Dendritic cell treated with granulocyte-macrophage colony-stimulating factor and Interleukin-4, amounts not matched to agents 40 ng/mL and 50 ng/mL, for 4 days (primary cell): ENCODE measurements at regions not wholly inside any gene's neighbourhood (a gene's known extent, or its start where the extent isn't known, plus 50 kb on each side); places are given as distances from the start of the nearest gene placed in this dataset.
"Not testable (repeated sequence)": the region's sequence is repeated elsewhere in the genome, so short reads cannot be mapped to it uniquely, and the experiment has no call there.

Experiments
- H3K27ac Mint-ChIP-seq: one replicate; pipeline ENCODE4 v1.8.0; 2022; ENCODE audit warnings: mild to moderate bottlenecking, mixed read lengths
- H3K27me3 Mint-ChIP-seq: one replicate; pipeline ENCODE4 v1.8.0; 2022; ENCODE audit warnings: mild to moderate bottlenecking, mixed read lengths
- H3K36me3 Mint-ChIP-seq: one replicate; pipeline ENCODE4 v1.8.0; 2022; ENCODE audit warnings: low read depth, mixed read lengths
- H3K4me1 Mint-ChIP-seq: one replicate; pipeline ENCODE4 v1.8.0; 2022; ENCODE audit warnings: low read depth, mixed read lengths
- H3K4me3 Mint-ChIP-seq: one replicate; pipeline ENCODE4 v1.8.0; 2022; ENCODE audit warnings: mild to moderate bottlenecking, moderate library complexity, mixed read lengths
- H3K9me3 Mint-ChIP-seq: one replicate; pipeline ENCODE4 v1.8.0; 2022; ENCODE audit warnings: mixed read lengths
- intact Hi-C: fragments of 100-400 bp; cut with micrococcal nuclease; formaldehyde crosslinking; loops from one replicate; pipeline ENCODE4 v1.15.0; 2022

GRCh38 chr16:87048038-87048729 lies 269.0 kb downstream of the C16orf95 start:
- intact Hi-C loops = no loop called here
- Mint-ChIP-seq H3K27me3 (peaks cover 53% of the 10 kb centered on the region), H3K27ac (no peak overlapping the region), H3K9me3 (no peaks in the 10 kb centered on the region), H3K36me3 (no peaks in the 10 kb centered on the region), H3K4me3 (no peak overlapping the region), H3K4me1 (peaks cover 19% of the 10 kb centered on the region)

GRCh38 chr16:87048730-87049115 lies 268.5 kb downstream of the C16orf95 start:
- H3K4me1 Mint-ChIP-seq = peaks cover 13% of the 10 kb centered on the region
- H3K27me3 Mint-ChIP-seq = peaks cover 58% of the 10 kb centered on the region
- intact Hi-C loops = no loop called here
- no peaks in the 10 kb centered on the region for H3K36me3 Mint-ChIP-seq
- no peaks in the 10 kb centered on the region for H3K9me3 Mint-ChIP-seq
- H3K4me3 Mint-ChIP-seq = no peak overlapping the region
- H3K27ac Mint-ChIP-seq = no peak overlapping the region

GRCh38 chr16:87049216-87049615 lies 268.0 kb downstream of the C16orf95 start:
- intact Hi-C loops, H3K27ac Mint-ChIP-seq, H3K4me1 Mint-ChIP-seq, H3K36me3 Mint-ChIP-seq, H3K9me3 Mint-ChIP-seq, H3K4me3 Mint-ChIP-seq: not testable (repeated sequence)
- peaks cover 59% of the 10 kb centered on the region for H3K27me3 Mint-ChIP-seq

- intact Hi-C loops = no loop called here
Measured at GRCh38 chr16:87050142-87050541, 267.1 kb downstream of the C16orf95 start.

GRCh38 chr16:87051526-87052320 lies 265.5 kb downstream of the C16orf95 start:
- no peaks in the 10 kb centered on the region for H3K4me1 Mint-ChIP-seq
- H3K27me3 Mint-ChIP-seq = peaks cover 56% of the 10 kb centered on the region
- intact Hi-C loops = no loop called here
- H3K36me3 Mint-ChIP-seq = no peaks in the 10 kb centered on the region
- no peaks in the 10 kb centered on the region for H3K9me3 Mint-ChIP-seq
- no peak overlapping the region for H3K4me3 Mint-ChIP-seq
- H3K27ac Mint-ChIP-seq = no peak overlapping the region

More at GRCh38 chr16:87050142-87050541, 267.1 kb downstream of the C16orf95 start:
- H3K4me3 Mint-ChIP-seq = no peak overlapping the region
- no peaks in the 10 kb centered on the region for H3K9me3 Mint-ChIP-seq
- H3K4me1 Mint-ChIP-seq = no peaks in the 10 kb centered on the region
- no peak overlapping the region for H3K27ac Mint-ChIP-seq
- H3K27me3 Mint-ChIP-seq = peaks cover 60% of the 10 kb centered on the region
- H3K36me3 Mint-ChIP-seq = no peaks in the 10 kb centered on the region

GRCh38 chr16:87052506-87052905 lies 264.7 kb downstream of the C16orf95 start:
- H3K36me3 Mint-ChIP-seq = no peaks in the 10 kb centered on the region
- H3K9me3 Mint-ChIP-seq = no peaks in the 10 kb centered on the region
- no peaks in the 10 kb centered on the region for H3K4me1 Mint-ChIP-seq
- H3K27me3 Mint-ChIP-seq = peaks cover 56% of the 10 kb centered on the region
- intact Hi-C loops = no loop called here
- no peak overlapping the region for H3K4me3 Mint-ChIP-seq
- H3K27ac Mint-ChIP-seq = no peak overlapping the region

- H3K4me1 Mint-ChIP-seq = peaks cover 5% of the 10 kb centered on the region
- no peaks in the 10 kb centered on the region for H3K36me3 Mint-ChIP-seq
- no peak overlapping the region for H3K4me3 Mint-ChIP-seq
- H3K27me3 Mint-ChIP-seq = peaks cover 54% of the 10 kb centered on the region
- no peaks in the 10 kb centered on the region for H3K9me3 Mint-ChIP-seq
- intact Hi-C loops = no loop called here
- no peak overlapping the region for H3K27ac Mint-ChIP-seq
Measured at GRCh38 chr16:87053016-87053982, 263.9 kb downstream of the C16orf95 start.

- Mint-ChIP-seq H3K9me3 (no peaks in the 10 kb centered on the region), H3K27me3 (peaks cover 49% of the 10 kb centered on the region), H3K4me1 (peaks cover 6% of the 10 kb centered on the region), H3K27ac (no peak overlapping the region), H3K36me3 (no peaks in the 10 kb centered on the region), H3K4me3 (no peak overlapping the region)
- intact Hi-C loops = no loop called here
Measured at GRCh38 chr16:87054154-87054553, 263.0 kb downstream of the C16orf95 start.

GRCh38 chr16:87054856-87055255 lies 262.3 kb downstream of the C16orf95 start:
- intact Hi-C loops = no loop called here
- Mint-ChIP-seq H3K36me3 (no peaks in the 10 kb centered on the region), H3K27me3 (peaks cover 45% of the 10 kb centered on the region), H3K4me3 (no peak overlapping the region), H3K4me1 (peaks cover 12% of the 10 kb centered on the region), H3K9me3 (no peaks in the 10 kb centered on the region), H3K27ac (no peak overlapping the region)

GRCh38 chr16:87056083-87056482 lies 261.1 kb downstream of the C16orf95 start:
- Mint-ChIP-seq H3K27me3 (peaks cover 35% of the 10 kb centered on the region), H3K36me3 (no peaks in the 10 kb centered on the region), H3K27ac (no peak overlapping the region), H3K4me3 (no peak overlapping the region), H3K9me3 (no peaks in the 10 kb centered on the region), H3K4me1 (peaks cover 24% of the 10 kb centered on the region)
- intact Hi-C loops = no loop called here

GRCh38 chr16:87056551-87056950 lies 260.6 kb downstream of the C16orf95 start:
- peaks cover 32% of the 10 kb centered on the region for H3K27me3 Mint-ChIP-seq
- peaks cover 25% of the 10 kb centered on the region for H3K4me1 Mint-ChIP-seq
- H3K9me3 Mint-ChIP-seq = no peaks in the 10 kb centered on the region
- intact Hi-C loops = no loop called here
- H3K36me3 Mint-ChIP-seq = no peaks in the 10 kb centered on the region
- H3K27ac Mint-ChIP-seq = no peak overlapping the region
- H3K4me3 Mint-ChIP-seq = no peak overlapping the region

- Mint-ChIP-seq H3K4me3 (no peak overlapping the region), H3K27ac (no peak overlapping the region), H3K36me3 (no peaks in the 10 kb centered on the region), H3K4me1 (peaks cover 25% of the 10 kb centered on the region), H3K9me3 (no peaks in the 10 kb centered on the region), H3K27me3 (peaks cover 25% of the 10 kb centered on the region)
- intact Hi-C loops = no loop called here
Measured at GRCh38 chr16:87057211-87057881, 259.8 kb downstream of the C16orf95 start.

GRCh38 chr16:87057951-87058560 lies 259.1 kb downstream of the C16orf95 start:
- H3K36me3 Mint-ChIP-seq = no peaks in the 10 kb centered on the region
- no peak overlapping the region for H3K4me3 Mint-ChIP-seq
- intact Hi-C loops = no loop called here
- H3K27me3 Mint-ChIP-seq = peaks cover 18% of the 10 kb centered on the region
- peaks cover 32% of the 10 kb centered on the region for H3K4me1 Mint-ChIP-seq
- no peaks in the 10 kb centered on the region for H3K9me3 Mint-ChIP-seq
- H3K27ac Mint-ChIP-seq = no peak overlapping the region
